ENCODE measurements at regions not wholly inside any gene's neighbourhood (a gene's known extent, or its start where the extent isn't known, plus 50 kb on each side); places are given as distances from the start of the nearest gene placed in this dataset.

- DNase-seq, result no peak
These were observed 50.3 kb upstream of the HPF1 start for GRCh38 chr4:169807934-169808509.
